GM12878 (cell line): ENCODE measurements at regions not wholly inside any gene's neighbourhood (a gene's known extent, or its start where the extent isn't known, plus 50 kb on each side); places are given as distances from the start of the nearest gene placed in this dataset.

Experiments used
- ATAC-seq: fragments of 200-7000 bp; cut with Tn5 transposase; 3 replicates; pipeline ENCODE4 v1.9.1; 2020; ENCODE audit warnings: mild to moderate bottlenecking, moderate library complexity
- BruUV-seq: library from RNA; stranded (reverse); fragments of 400-500 nt; replicated peaks from 2 replicates; lab custom pipeline; 2021; lab: Mats Ljungman, UMichigan
- CTCF ChIA-PET: fragments of 300-600 bp; sonication (Branson Sonifier 250); formaldehyde crosslinking; extraction: SDS; loops from one replicate; lab custom pipeline; 2021; ENCODE audit warnings: inconsistent platforms; lab: Yijun Ruan, JAX
- POLR2A ChIA-PET: fragments of 350-600 bp; formaldehyde crosslinking; extraction: SDS; loops from one replicate; lab custom pipeline; 2021; ENCODE audit warnings: inconsistent platforms; lab: Charles Lee
- RAD21 ChIA-PET: fragments of 300-600 bp; sonication (Branson Sonifier 250); formaldehyde crosslinking; loops from one replicate; lab custom pipeline; 2023; ENCODE audit warnings: antibody characterized with exemption; ENCODE audit not compliant: unreplicated experiment; lab: Charles Lee
- SMC1A ChIA-PET: fragments of 300-600 bp; sonication (Branson Sonifier 250); formaldehyde crosslinking; loops from one replicate; lab custom pipeline; 2023; ENCODE audit not compliant: unreplicated experiment, uncharacterized antibody; lab: Charles Lee
- DNase-seq: peaks from one replicate; pipeline ENCODE4 v3.0.0-alpha.2; 2011; ENCODE audit warnings: low read depth, low spot score
- FAIRE-seq: peaks from 3 replicates; lab custom pipeline; 2011; peaks lifted over from hg19 to GRCh38; lab: Jason Lieb, UNC
- H2AFZ ChIP-seq: 2 replicates; pipeline ENCODE4 v1.6.0; 2011; ENCODE audit warnings: low read depth, low read length, control low read depth; ENCODE audit not compliant: control insufficient read depth
- H3K27ac ChIP-seq: 2 replicates; pipeline ENCODE4 v1.5.1; 2011; ENCODE audit warnings: control low read depth; ENCODE audit not compliant: control insufficient read depth, insufficient read depth
- H3K27me3 ChIP-seq, 2 experiments: replicated peaks in 1 of 2; 2 replicates each; pipeline versions ENCODE4 v1.6.0 to v1.6.1; 2011; ENCODE audit warnings: low read length in 1 of 2; ENCODE audit not compliant: control insufficient read depth in 2 of 2, insufficient read depth in 2 of 2
- H3K36me3 ChIP-seq, 2 experiments: 2 replicates each; pipeline ENCODE4 v1.5.1; 2011; ENCODE audit warnings: low read length in 1 of 2; ENCODE audit not compliant: control insufficient read depth in 2 of 2, insufficient read depth in 2 of 2
- H3K4me1 ChIP-seq: 2 replicates; pipeline ENCODE4 v1.6.1; 2011; ENCODE audit warnings: mild to moderate bottlenecking, low read length, moderate library complexity, mixed read lengths; ENCODE audit not compliant: control insufficient read depth, insufficient read depth
- H3K4me2 ChIP-seq: 2 replicates; pipeline ENCODE4 v1.6.0; 2011; ENCODE audit warnings: control low read depth; ENCODE audit not compliant: control insufficient read depth, insufficient read depth
- H3K4me3 ChIP-seq: fragments of 200-600 bp; sonication (generic); 2 replicates; pipeline ENCODE4 v1.5.1; 2016
- H3K79me2 ChIP-seq: 2 replicates; pipeline ENCODE4 v1.6.0; 2011; ENCODE audit warnings: low read length; ENCODE audit not compliant: control insufficient read depth, insufficient read depth
- H3K9ac ChIP-seq: 2 replicates; pipeline ENCODE4 v1.8.0; 2011; ENCODE audit warnings: low read length, control low read depth, mixed read lengths; ENCODE audit not compliant: control insufficient read depth, insufficient read depth
- H3K9me3 ChIP-seq: replicated peaks from 3 replicates; pipeline ENCODE4 v1.5.1; 2011; ENCODE audit warnings: mild to moderate bottlenecking, low read length; ENCODE audit not compliant: control insufficient read depth, insufficient read depth
- H4K20me1 ChIP-seq: 2 replicates; pipeline ENCODE4 v1.6.0; 2011; ENCODE audit not compliant: control insufficient read depth, insufficient read depth
- BCL3 ChIP-seq: IDR thresholded peaks from 2 replicates; pipeline ENCODE4 v1.6.1; 2011; ENCODE audit warnings: borderline replicate concordance, low read depth, mild to moderate bottlenecking, moderate library complexity, low read length; ENCODE audit not compliant: insufficient read depth, poor library complexity, severe bottlenecking
- EED ChIP-seq: sonication (generic); IDR thresholded peaks from 2 replicates; pipeline ENCODE4 v1.6.1; 2016; ENCODE audit warnings: antibody characterized with exemption, low read depth
- GABPA ChIP-seq: IDR thresholded peaks from 2 replicates; pipeline ENCODE4 v1.6.1; 2014; ENCODE audit warnings: antibody characterized with exemption, low read depth, mild to moderate bottlenecking, inconsistent platforms
- GATAD2B ChIP-seq: fragments of 450-650 bp; conservative IDR thresholded peaks from 2 replicates; pipeline ENCODE4 v1.6.1; 2017; ENCODE audit warnings: low read depth, mild to moderate bottlenecking, moderate library complexity
- JUND ChIP-seq: IDR thresholded peaks from 2 replicates; pipeline ENCODE4 v1.6.1; 2012; ENCODE audit warnings: low read depth, mild to moderate bottlenecking, low read length, improper control_type of control experiment, moderate library complexity
- KDM1A ChIP-seq: fragments of 200-600 bp; sonication (generic); IDR thresholded peaks from 2 replicates; pipeline ENCODE4 v1.6.1; 2016; ENCODE audit warnings: borderline replicate concordance
- MYC ChIP-seq: IDR thresholded peaks from 2 replicates; pipeline ENCODE4 v1.6.1; 2011; ENCODE audit warnings: mild to moderate bottlenecking, low read length, moderate library complexity, inconsistent platforms; ENCODE audit not compliant: insufficient read depth, insufficient replicate concordance, insufficient read length, severe bottlenecking
- NR2C2 ChIP-seq: IDR thresholded peaks from 2 replicates; pipeline ENCODE4 v1.6.1; 2011; ENCODE audit warnings: borderline replicate concordance, low read depth; ENCODE audit not compliant: control insufficient read depth, insufficient read length
- PML ChIP-seq: IDR thresholded peaks from 2 replicates; pipeline ENCODE4 v1.6.1; 2012; ENCODE audit warnings: low read length, inconsistent platforms
- RUNX3 ChIP-seq: IDR thresholded peaks from 2 replicates; pipeline ENCODE4 v1.6.1; 2012; ENCODE audit warnings: low read length, inconsistent platforms
- SREBF1 ChIP-seq: IDR thresholded peaks from 2 replicates; pipeline ENCODE4 v1.6.1; 2012; ENCODE audit warnings: mild to moderate bottlenecking, low read length
- TARDBP ChIP-seq: IDR thresholded peaks from 2 replicates; pipeline ENCODE4 v1.6.1; 2016; ENCODE audit warnings: borderline replicate concordance
- TCF3 ChIP-seq: IDR thresholded peaks from 2 replicates; pipeline ENCODE4 v1.6.1; 2012; ENCODE audit warnings: low read depth, mild to moderate bottlenecking, low read length, borderline replicate concordance; ENCODE audit not compliant: insufficient read depth
- ZBED1 ChIP-seq: IDR thresholded peaks from 2 replicates; pipeline ENCODE4 v1.6.1; 2016; ENCODE audit warnings: borderline replicate concordance
- ZNF24 ChIP-seq: fragments of 450-650 bp; IDR thresholded peaks from 2 replicates; pipeline ENCODE4 v1.6.1; 2017; ENCODE audit warnings: antibody characterized with exemption, mild to moderate bottlenecking
- WGBS: methylation state at CpG from one replicate; pipeline ENCODE4 v1.1.6; 2016; ENCODE audit warnings: low lambda C conversion rate; ENCODE audit not compliant: insufficient replicate concordance, insufficient coverage; ENCODE audit errors: missing lambda C conversion rate; 5-methylcytosine and 5-hydroxymethylcytosine counted together
- in situ Hi-C: fragments of 300-500 bp; cut with MboI; formaldehyde crosslinking; loops from 9 replicates; pipeline ENCODE4 v1.14.3; 2018; ENCODE audit warnings: mixed read lengths
- intact Hi-C: fragments of 100-400 bp; cut with micrococcal nuclease; formaldehyde crosslinking; loops from one replicate; pipeline ENCODE4 v1.14.2; 2022; ENCODE audit not compliant: unreplicated experiment
- TF ChIP-seq, protein P1 (sequence below): fragments of 450-650 bp; IDR thresholded peaks from 2 replicates; pipeline ENCODE4 v1.6.1; 2017; ENCODE audit warnings: low read depth, mild to moderate bottlenecking, moderate library complexity
- TF ChIP-seq, protein P2 (sequence below), 3 experiments: IDR thresholded peaks in 2 of 3; conservative IDR thresholded peaks in 1 of 3; 2 replicates each; pipeline ENCODE4 v1.5.1; 2011; ENCODE audit warnings: low read depth in 3 of 3, low read length in 3 of 3, mild to moderate bottlenecking in 3 of 3, control low read depth in 2 of 3, moderate library complexity in 2 of 3, inconsistent platforms in 1 of 3, mixed read lengths in 1 of 3; ENCODE audit not compliant: control insufficient read depth in 2 of 3, insufficient read depth in 1 of 3; ENCODE audit errors: extremely low read depth in 1 of 3
- TF ChIP-seq, protein P3 (sequence below): fragments of 450-650 bp; IDR thresholded peaks from 2 replicates; pipeline ENCODE4 v1.6.1; 2017; ENCODE audit warnings: borderline replicate concordance

- TF ChIP-seq, protein P1, sequence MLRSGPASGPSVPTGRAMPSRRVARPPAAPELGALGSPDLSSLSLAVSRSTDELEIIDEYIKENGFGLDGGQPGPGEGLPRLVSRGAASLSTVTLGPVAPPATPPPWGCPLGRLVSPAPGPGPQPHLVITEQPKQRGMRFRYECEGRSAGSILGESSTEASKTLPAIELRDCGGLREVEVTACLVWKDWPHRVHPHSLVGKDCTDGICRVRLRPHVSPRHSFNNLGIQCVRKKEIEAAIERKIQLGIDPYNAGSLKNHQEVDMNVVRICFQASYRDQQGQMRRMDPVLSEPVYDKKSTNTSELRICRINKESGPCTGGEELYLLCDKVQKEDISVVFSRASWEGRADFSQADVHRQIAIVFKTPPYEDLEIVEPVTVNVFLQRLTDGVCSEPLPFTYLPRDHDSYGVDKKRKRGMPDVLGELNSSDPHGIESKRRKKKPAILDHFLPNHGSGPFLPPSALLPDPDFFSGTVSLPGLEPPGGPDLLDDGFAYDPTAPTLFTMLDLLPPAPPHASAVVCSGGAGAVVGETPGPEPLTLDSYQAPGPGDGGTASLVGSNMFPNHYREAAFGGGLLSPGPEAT: no peak
- TF ChIP-seq GATAD2B: no peak
Measured at GRCh38 chr18:77785415-77785975, 535.8 kb downstream of the GALR1 start (continued).

DNA sequence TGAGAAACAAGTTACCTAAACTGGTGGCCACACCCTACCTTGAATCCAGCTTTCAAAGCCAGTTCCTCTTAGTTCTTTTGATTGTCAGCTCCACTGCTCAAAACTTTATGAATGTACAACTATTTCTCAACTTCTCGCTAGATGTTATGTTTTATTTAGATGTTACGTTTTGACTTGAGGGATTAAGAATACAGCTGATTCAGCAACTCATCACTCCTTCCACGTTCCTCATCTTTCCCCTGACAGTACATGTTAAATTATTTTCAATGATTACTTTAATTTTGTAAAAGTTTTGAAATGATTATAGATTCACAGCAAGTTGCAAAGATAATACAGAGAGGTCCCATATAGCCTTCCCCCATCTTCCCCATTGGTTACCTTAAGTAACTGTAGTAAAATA, 553.4 kb downstream of the GALR1 start:
- Histone ChIP-seq H3K27ac (no peak overlapping the region), H3K9me3 (no peaks in the 10 kb centered on the region), H2AFZ (no peak overlapping the region), H3K27me3 (no peaks in the 10 kb centered on the region), H3K4me3 (no peak overlapping the region), H4K20me1 (no peaks in the 10 kb centered on the region), H3K9ac (no peak overlapping the region), H3K4me1 (no peaks in the 10 kb centered on the region), H3K79me2 (no peaks in the 10 kb centered on the region), H3K36me3 (no peaks in the 10 kb centered on the region), H3K4me2 (no peak overlapping the region)
- ChIA-PET SMC1A (no interaction called here), POLR2A (no interaction called here), RAD21 (no interaction called here), CTCF (no interaction called here)
- intact Hi-C loops (no loop called here), in situ Hi-C loops (no loop called here)
- no peak for FAIRE-seq
- DNase-seq: no peak
- no TSS peak for BruUV-seq
- WGBS: 30% methylated on average over 3 of the region's 3 CpGs
- no peak for ATAC-seq
- TF ChIP-seq, protein P2, sequence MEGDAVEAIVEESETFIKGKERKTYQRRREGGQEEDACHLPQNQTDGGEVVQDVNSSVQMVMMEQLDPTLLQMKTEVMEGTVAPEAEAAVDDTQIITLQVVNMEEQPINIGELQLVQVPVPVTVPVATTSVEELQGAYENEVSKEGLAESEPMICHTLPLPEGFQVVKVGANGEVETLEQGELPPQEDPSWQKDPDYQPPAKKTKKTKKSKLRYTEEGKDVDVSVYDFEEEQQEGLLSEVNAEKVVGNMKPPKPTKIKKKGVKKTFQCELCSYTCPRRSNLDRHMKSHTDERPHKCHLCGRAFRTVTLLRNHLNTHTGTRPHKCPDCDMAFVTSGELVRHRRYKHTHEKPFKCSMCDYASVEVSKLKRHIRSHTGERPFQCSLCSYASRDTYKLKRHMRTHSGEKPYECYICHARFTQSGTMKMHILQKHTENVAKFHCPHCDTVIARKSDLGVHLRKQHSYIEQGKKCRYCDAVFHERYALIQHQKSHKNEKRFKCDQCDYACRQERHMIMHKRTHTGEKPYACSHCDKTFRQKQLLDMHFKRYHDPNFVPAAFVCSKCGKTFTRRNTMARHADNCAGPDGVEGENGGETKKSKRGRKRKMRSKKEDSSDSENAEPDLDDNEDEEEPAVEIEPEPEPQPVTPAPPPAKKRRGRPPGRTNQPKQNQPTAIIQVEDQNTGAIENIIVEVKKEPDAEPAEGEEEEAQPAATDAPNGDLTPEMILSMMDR (IDR thresholded peaks at IDR 0.05 in 2 of 3, conservative IDR thresholded peaks at IDR 0.05 in 1 of 3; ENCODE audit: control insufficient read depth in 2 of 3, extremely low read depth in 1 of 3, insufficient read depth in 1 of 3, low read depth in 3 of 3, low read length in 3 of 3): no peak
- TF ChIP-seq PML (no peak), TARDBP (no peak), TCF3 (no peak), GABPA (no peak), JUND (no peak), BCL3 (no peak), NR2C2 (no peak), MYC (no peak), SREBF1 (no peak), ZNF24 (no peak), ZBED1 (no peak), KDM1A (no peak), EED (no peak), RUNX3 (no peak)
- TF ChIP-seq, protein P3, sequence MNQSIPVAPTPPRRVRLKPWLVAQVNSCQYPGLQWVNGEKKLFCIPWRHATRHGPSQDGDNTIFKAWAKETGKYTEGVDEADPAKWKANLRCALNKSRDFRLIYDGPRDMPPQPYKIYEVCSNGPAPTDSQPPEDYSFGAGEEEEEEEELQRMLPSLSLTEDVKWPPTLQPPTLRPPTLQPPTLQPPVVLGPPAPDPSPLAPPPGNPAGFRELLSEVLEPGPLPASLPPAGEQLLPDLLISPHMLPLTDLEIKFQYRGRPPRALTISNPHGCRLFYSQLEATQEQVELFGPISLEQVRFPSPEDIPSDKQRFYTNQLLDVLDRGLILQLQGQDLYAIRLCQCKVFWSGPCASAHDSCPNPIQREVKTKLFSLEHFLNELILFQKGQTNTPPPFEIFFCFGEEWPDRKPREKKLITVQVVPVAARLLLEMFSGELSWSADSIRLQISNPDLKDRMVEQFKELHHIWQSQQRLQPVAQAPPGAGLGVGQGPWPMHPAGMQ: no peak
